Kidney capillary endothelial cell (primary cell): ENCODE measurements at regions not wholly inside any gene's neighbourhood (a gene's known extent, or its start where the extent isn't known, plus 50 kb on each side); places are given as distances from the start of the nearest gene placed in this dataset.
A peak's percentile ranks its signal among the peaks of the same experiment; 100 is the strongest.
"Not testable (repeated sequence)": the region's sequence is repeated elsewhere in the genome, so short reads cannot be mapped to it uniquely, and the experiment has no call there.

Experiments
- DNase-seq: peaks from one replicate; pipeline ENCODE4 v3.0.0-alpha.2; 2018; ENCODE audit warnings: low spot score

- no peak for DNase-seq
Observed at GRCh38 chr9:120338340-120338739, 241.6 kb downstream of the CDK5RAP2 start.

GRCh38 chr9:120337131-120337530, 242.8 kb downstream of the CDK5RAP2 start:
- no peak for DNase-seq

- no peak for DNase-seq
Observed at GRCh38 chr9:120336753-120337090, 243.2 kb downstream of the CDK5RAP2 start.

GRCh38 chr9:120336021-120336752, 243.8 kb downstream of the CDK5RAP2 start:
- DNase-seq, result peak; percentile 2

- no peak for DNase-seq
Observed at GRCh38 chr9:120331913-120332312, 248.1 kb downstream of the CDK5RAP2 start.

GRCh38 chr9:120330031-120330430, 249.9 kb downstream of the CDK5RAP2 start:
- DNase-seq, result no peak

- DNase-seq, result no peak
Observed at GRCh38 chr9:120327322-120327721, 252.6 kb downstream of the CDK5RAP2 start.

GRCh38 chr9:120326049-120326693, 253.8 kb downstream of the CDK5RAP2 start:
- DNase-seq, result no peak

GRCh38 chr9:120324996-120325642, 254.8 kb downstream of the CDK5RAP2 start:
- DNase-seq, result no peak

GRCh38 chr9:120324461-120324860, 255.5 kb downstream of the CDK5RAP2 start:
- DNase-seq, result no peak

GRCh38 chr9:120323125-120323524, 256.8 kb downstream of the CDK5RAP2 start:
- DNase-seq, result no peak

GRCh38 chr9:120319452-120319851, 260.5 kb downstream of the CDK5RAP2 start:
- DNase-seq, result no peak

- DNase-seq, result no peak
Observed at GRCh38 chr9:120315154-120315553, 264.8 kb downstream of the CDK5RAP2 start.

GRCh38 chr9:120312031-120312430, 267.9 kb downstream of the CDK5RAP2 start:
- DNase-seq, result no peak

GRCh38 chr9:120310035-120310434, 269.9 kb downstream of the CDK5RAP2 start:
- DNase-seq, result no peak

- DNase-seq, result no peak
Observed at GRCh38 chr9:120308495-120308894, 271.5 kb downstream of the CDK5RAP2 start.

- DNase-seq, result no peak
Observed at GRCh38 chr9:120307599-120307998, 272.4 kb downstream of the CDK5RAP2 start.

GRCh38 chr9:120306561-120306960, 273.4 kb downstream of the CDK5RAP2 start:
- DNase-seq, result no peak

- DNase-seq, result no peak
Observed at GRCh38 chr9:120306088-120306487, 273.9 kb downstream of the CDK5RAP2 start.

- DNase-seq, result not testable (repeated sequence)
Observed at GRCh38 chr9:120304896-120305295, 275.1 kb downstream of the CDK5RAP2 start.

- no peak for DNase-seq
Observed at GRCh38 chr9:120303519-120303918, 276.4 kb downstream of the CDK5RAP2 start.

GRCh38 chr9:120299785-120300184, 280.2 kb downstream of the CDK5RAP2 start:
- no peak for DNase-seq

- DNase-seq, result no peak
Observed at GRCh38 chr9:120294003-120294402, 286.0 kb downstream of the CDK5RAP2 start.
